IMR-90 (cell line): ENCODE measurements at regions not wholly inside any gene's neighbourhood (a gene's known extent, or its start where the extent isn't known, plus 50 kb on each side); places are given as distances from the start of the nearest gene placed in this dataset.

ENCODE experiments used
- BHLHE40 ChIP-seq: fragments of 150-350 bp; IDR thresholded peaks from 2 replicates; pipeline ENCODE4 v1.6.1; 2016; ENCODE audit warnings: mild to moderate bottlenecking, low read depth, low read length
- NFE2L2 ChIP-seq: fragments of 150-350 bp; IDR thresholded peaks from 2 replicates; pipeline ENCODE4 v1.6.1; 2016; ENCODE audit warnings: low read depth, mild to moderate bottlenecking, low read length
- POLR2A ChIP-seq: IDR thresholded peaks from 2 replicates; pipeline ENCODE4 v1.6.1; 2012; ENCODE audit warnings: mild to moderate bottlenecking, low read depth, low read length
- RAD21 ChIP-seq: IDR thresholded peaks from 2 replicates; pipeline ENCODE4 v1.6.1; 2012; ENCODE audit warnings: low read length, improper control_type of control experiment
- SMC3 ChIP-seq: fragments of 150-350 bp; IDR thresholded peaks from 2 replicates; pipeline ENCODE4 v1.6.1; 2016; ENCODE audit warnings: low read depth, mild to moderate bottlenecking, antibody characterized with exemption, low read length, moderate library complexity
- USF2 ChIP-seq: fragments of 150-350 bp; IDR thresholded peaks from 2 replicates; pipeline ENCODE4 v1.6.1; 2017; ENCODE audit warnings: mild to moderate bottlenecking, antibody characterized with exemption, low read length, low read depth
- TF ChIP-seq, protein P1 (sequence below): conservative IDR thresholded peaks from 2 replicates; pipeline ENCODE4 v1.5.1; 2012; ENCODE audit warnings: mild to moderate bottlenecking, low read depth, low read length, improper control_type of control experiment
- TF ChIP-seq, protein P2 (sequence below): fragments of 150-350 bp; IDR thresholded peaks from 2 replicates; pipeline ENCODE4 v1.6.1; 2016; ENCODE audit warnings: low read depth, mild to moderate bottlenecking, low read length, moderate library complexity, borderline replicate concordance

- TF ChIP-seq, protein P1, sequence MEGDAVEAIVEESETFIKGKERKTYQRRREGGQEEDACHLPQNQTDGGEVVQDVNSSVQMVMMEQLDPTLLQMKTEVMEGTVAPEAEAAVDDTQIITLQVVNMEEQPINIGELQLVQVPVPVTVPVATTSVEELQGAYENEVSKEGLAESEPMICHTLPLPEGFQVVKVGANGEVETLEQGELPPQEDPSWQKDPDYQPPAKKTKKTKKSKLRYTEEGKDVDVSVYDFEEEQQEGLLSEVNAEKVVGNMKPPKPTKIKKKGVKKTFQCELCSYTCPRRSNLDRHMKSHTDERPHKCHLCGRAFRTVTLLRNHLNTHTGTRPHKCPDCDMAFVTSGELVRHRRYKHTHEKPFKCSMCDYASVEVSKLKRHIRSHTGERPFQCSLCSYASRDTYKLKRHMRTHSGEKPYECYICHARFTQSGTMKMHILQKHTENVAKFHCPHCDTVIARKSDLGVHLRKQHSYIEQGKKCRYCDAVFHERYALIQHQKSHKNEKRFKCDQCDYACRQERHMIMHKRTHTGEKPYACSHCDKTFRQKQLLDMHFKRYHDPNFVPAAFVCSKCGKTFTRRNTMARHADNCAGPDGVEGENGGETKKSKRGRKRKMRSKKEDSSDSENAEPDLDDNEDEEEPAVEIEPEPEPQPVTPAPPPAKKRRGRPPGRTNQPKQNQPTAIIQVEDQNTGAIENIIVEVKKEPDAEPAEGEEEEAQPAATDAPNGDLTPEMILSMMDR: no peak
- TF ChIP-seq POLR2A: no peak
- TF ChIP-seq USF2: no peak
- TF ChIP-seq SMC3: no peak
- TF ChIP-seq, protein P2, sequence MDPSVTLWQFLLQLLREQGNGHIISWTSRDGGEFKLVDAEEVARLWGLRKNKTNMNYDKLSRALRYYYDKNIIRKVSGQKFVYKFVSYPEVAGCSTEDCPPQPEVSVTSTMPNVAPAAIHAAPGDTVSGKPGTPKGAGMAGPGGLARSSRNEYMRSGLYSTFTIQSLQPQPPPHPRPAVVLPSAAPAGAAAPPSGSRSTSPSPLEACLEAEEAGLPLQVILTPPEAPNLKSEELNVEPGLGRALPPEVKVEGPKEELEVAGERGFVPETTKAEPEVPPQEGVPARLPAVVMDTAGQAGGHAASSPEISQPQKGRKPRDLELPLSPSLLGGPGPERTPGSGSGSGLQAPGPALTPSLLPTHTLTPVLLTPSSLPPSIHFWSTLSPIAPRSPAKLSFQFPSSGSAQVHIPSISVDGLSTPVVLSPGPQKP: no peak
- TF ChIP-seq BHLHE40: no peak
- no peak for TF ChIP-seq NFE2L2
- no peak for TF ChIP-seq RAD21
Observed at GRCh38 chr2:6068429-6068828, 376.2 kb downstream of the SOX11 start.
